GM10248 (cell line): ENCODE measurements at regions not wholly inside any gene's neighbourhood (a gene's known extent, or its start where the extent isn't known, plus 50 kb on each side); places are given as distances from the start of the nearest gene placed in this dataset.

ENCODE experiments used
- CTCF ChIA-PET: fragments of 300-600 bp; sonication (Branson Sonifier 250); formaldehyde crosslinking; extraction: SDS; loops from one replicate; lab custom pipeline; 2021; ENCODE audit warnings: antibody characterized with exemption; lab: Yijun Ruan, JAX
- POLR2A ChIA-PET: fragments of 350-650 bp; sonication (Branson Sonifier 250); formaldehyde crosslinking; extraction: SDS; loops from one replicate; lab custom pipeline; 2020; ENCODE audit warnings: antibody characterized with exemption; lab: Yijun Ruan, JAX
- DNase-seq: peaks from one replicate; pipeline ENCODE4 v3.0.0; 2012; ENCODE audit errors: extremely low spot score
- TF ChIP-seq, protein P1 (sequence below): IDR thresholded peaks from 2 replicates; pipeline ENCODE4 v1.5.1; 2012; ENCODE audit warnings: mild to moderate bottlenecking, low read depth; ENCODE audit errors: extremely low read depth, missing control alignments, control extremely low read depth

DNA sequence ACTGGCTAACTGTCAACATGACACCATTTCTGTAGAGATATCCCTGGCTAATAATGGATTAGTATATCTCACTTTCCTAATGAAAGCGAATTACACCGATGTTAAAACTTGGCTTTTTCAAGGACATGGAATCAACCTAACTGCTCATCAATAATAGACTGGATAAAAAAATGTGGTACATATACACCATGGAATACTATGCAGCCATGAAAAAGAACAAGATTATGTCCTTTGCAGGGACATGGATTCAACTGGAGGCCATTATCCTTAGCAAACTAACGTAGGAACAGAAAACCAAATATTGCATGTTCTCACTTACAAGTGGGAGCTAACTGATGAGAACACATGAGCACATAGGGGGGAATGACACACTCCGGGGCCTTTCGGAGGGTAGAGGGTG is 62.6 kb downstream of the ZIC1 start:
- TF ChIP-seq, protein P1, sequence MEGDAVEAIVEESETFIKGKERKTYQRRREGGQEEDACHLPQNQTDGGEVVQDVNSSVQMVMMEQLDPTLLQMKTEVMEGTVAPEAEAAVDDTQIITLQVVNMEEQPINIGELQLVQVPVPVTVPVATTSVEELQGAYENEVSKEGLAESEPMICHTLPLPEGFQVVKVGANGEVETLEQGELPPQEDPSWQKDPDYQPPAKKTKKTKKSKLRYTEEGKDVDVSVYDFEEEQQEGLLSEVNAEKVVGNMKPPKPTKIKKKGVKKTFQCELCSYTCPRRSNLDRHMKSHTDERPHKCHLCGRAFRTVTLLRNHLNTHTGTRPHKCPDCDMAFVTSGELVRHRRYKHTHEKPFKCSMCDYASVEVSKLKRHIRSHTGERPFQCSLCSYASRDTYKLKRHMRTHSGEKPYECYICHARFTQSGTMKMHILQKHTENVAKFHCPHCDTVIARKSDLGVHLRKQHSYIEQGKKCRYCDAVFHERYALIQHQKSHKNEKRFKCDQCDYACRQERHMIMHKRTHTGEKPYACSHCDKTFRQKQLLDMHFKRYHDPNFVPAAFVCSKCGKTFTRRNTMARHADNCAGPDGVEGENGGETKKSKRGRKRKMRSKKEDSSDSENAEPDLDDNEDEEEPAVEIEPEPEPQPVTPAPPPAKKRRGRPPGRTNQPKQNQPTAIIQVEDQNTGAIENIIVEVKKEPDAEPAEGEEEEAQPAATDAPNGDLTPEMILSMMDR = no peak
- ChIA-PET CTCF (no interaction called here), POLR2A (no interaction called here)
- no peak for DNase-seq

- CTCF ChIA-PET = no interaction called here
- TF ChIP-seq, protein P1 = no peak
- no peak for DNase-seq
- POLR2A ChIA-PET = no interaction called here
Observed at GRCh38 chr3:147472846-147473245, 63.7 kb downstream of the ZIC1 start.

DNA sequence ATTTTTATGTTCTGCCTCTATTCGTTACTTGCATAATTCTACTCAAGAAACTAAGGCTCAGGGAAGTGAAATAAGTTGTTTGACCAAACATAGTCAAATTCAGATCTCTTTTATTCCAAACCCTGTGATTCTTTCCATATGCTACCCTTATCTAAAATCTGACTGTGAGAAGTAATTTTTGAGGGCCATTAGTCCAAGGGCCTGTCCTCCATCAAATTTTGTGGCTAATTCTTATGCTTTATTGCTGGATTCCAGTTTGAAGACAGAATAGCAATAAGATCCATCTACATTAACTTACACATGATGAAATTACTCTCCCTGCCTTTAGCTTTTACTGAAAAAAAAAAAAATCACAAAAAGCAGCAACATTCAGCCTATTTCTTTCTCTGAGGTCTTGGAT is 74.0 kb downstream of the ZIC1 start:
- ChIA-PET POLR2A (no interaction called here), CTCF (no interaction called here)
- no peak for DNase-seq
- TF ChIP-seq, protein P1 = no peak

- TF ChIP-seq, protein P1 = no peak
- DNase-seq = no peak
- POLR2A ChIA-PET = no interaction called here
- CTCF ChIA-PET = no interaction called here
Observed at GRCh38 chr3:147483578-147483977, 74.4 kb downstream of the ZIC1 start.

DNA sequence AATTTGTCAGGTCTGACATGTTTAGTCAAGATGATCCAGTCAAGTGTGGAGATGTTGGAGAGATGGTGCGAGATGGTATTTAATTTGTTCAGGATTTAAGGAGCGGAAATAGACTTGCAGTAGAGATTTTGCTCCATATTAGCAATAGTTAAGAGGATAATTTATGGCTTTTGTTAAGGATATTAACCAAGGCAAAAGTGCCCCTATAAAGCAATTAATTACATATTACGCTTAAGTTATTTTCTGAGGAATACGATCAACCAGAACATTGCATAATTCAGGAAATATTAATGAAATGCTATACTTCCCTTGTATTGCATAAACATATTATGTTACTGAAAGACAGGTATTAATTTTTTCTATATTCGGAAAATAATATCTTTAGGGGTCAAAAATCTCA is 83.9 kb downstream of the ZIC1 start:
- ChIA-PET POLR2A (no interaction called here), CTCF (no interaction called here)
- TF ChIP-seq, protein P1 = no peak
- no peak for DNase-seq

- TF ChIP-seq, protein P1 = no peak
- DNase-seq = no peak
- POLR2A ChIA-PET = no interaction called here
- CTCF ChIA-PET = no interaction called here
Observed at GRCh38 chr3:147493666-147494065, 84.5 kb downstream of the ZIC1 start.

DNA sequence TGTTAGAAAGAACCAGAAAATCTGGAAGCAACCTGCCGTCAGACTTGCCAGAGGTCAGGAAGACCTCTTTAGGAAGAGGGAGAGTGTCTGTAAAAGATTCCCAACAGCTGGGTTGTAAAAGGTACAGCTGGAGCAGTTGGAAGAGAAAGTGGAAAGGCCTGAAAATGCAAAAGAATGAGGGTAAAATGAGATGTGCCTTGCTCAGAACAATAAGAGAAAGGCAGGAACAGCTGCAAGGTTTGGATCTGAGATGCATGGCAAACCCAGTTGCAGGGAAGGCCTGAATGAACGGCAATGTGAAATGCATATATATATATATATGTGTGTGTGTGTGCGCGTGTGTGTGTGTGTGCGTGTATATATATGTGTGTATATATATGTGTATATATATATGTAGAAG is 88.1 kb downstream of the ZIC1 start:
- CTCF ChIA-PET = interaction anchor here (1.1 kb wide), 1 partner anchor 14 kb away, joined by 3 read pairs; no protein-coding TSS in a partner anchor
- TF ChIP-seq, protein P1 = no peak
- POLR2A ChIA-PET = no interaction called here
- no peak for DNase-seq
